ENCODE measurements at regions not wholly inside any gene's neighbourhood (a gene's known extent, or its start where the extent isn't known, plus 50 kb on each side); places are given as distances from the start of the nearest gene placed in this dataset.
"Not testable (repeated sequence)": the region's sequence is repeated elsewhere in the genome, so short reads cannot be mapped to it uniquely, and the experiment has no call there.

- ATAC-seq (ENCODE audit: low read depth) = no peak
- intact Hi-C loops (cut with micrococcal nuclease) = no loop called here
- POLR2A ChIA-PET = no interaction called here
- Mint-ChIP-seq H3K27ac (no peak overlapping the region), H3K4me1 (peaks cover 2% of the 10 kb centered on the region), H3K4me3 (no peak overlapping the region), H3K27me3 (peaks cover 14% of the 10 kb centered on the region), H3K36me3 (ENCODE audit: low read depth) (no peaks in the 10 kb centered on the region), H3K9me3 (no peaks in the 10 kb centered on the region)
- DNase-seq = no peak
- CTCF ChIA-PET = no interaction called here
- TF ChIP-seq CTCF (IDR thresholded peaks at IDR 0.05) = no peak
These were observed 399.5 kb upstream of the TNRC6C start for GRCh38 chr17:77558846-77559626.

GRCh38 chr17:77560381-77560780, 398.1 kb upstream of the TNRC6C start:
- intact Hi-C loops (cut with micrococcal nuclease) = no loop called here
- Mint-ChIP-seq H3K27ac (no peak overlapping the region), H3K9me3 (no peaks in the 10 kb centered on the region), H3K4me3 (no peak overlapping the region), H3K27me3 (peaks cover 14% of the 10 kb centered on the region), H3K4me1 (no peaks in the 10 kb centered on the region), H3K36me3 (ENCODE audit: low read depth) (no peaks in the 10 kb centered on the region)
- no peak for ATAC-seq (ENCODE audit: low read depth)
- ChIA-PET CTCF (no interaction called here), POLR2A (no interaction called here)
- DNase-seq = no peak
- TF ChIP-seq CTCF (IDR thresholded peaks at IDR 0.05) = no peak

GRCh38 chr17:77560841-77561240, 397.7 kb upstream of the TNRC6C start:
- intact Hi-C loops (cut with micrococcal nuclease) = no loop called here

GRCh38 chr17:77562361-77562760, 396.1 kb upstream of the TNRC6C start:
- H3K9me3 Mint-ChIP-seq; CTCF ChIA-PET; ATAC-seq (ENCODE audit: low read depth); H3K27ac Mint-ChIP-seq; DNase-seq; H3K36me3 Mint-ChIP-seq (ENCODE audit: low read depth); POLR2A ChIA-PET; intact Hi-C loops (cut with micrococcal nuclease); H3K4me1 Mint-ChIP-seq; H3K4me3 Mint-ChIP-seq: not testable (repeated sequence)
- H3K27me3 Mint-ChIP-seq = peaks cover 18% of the 10 kb centered on the region

More at GRCh38 chr17:77560841-77561240, 397.7 kb upstream of the TNRC6C start:
- ATAC-seq (ENCODE audit: low read depth) (no peak), DNase-seq (no peak)
- ChIA-PET CTCF (no interaction called here), POLR2A (no interaction called here)
- Mint-ChIP-seq H3K27ac (no peak overlapping the region), H3K4me1 (no peaks in the 10 kb centered on the region), H3K36me3 (ENCODE audit: low read depth) (no peaks in the 10 kb centered on the region), H3K27me3 (peaks cover 15% of the 10 kb centered on the region), H3K9me3 (no peaks in the 10 kb centered on the region), H3K4me3 (no peak overlapping the region)
- TF ChIP-seq CTCF (IDR thresholded peaks at IDR 0.05) = no peak

- ChIA-PET POLR2A (interaction anchor here (0.6 kb wide), 1 partner anchor 528 kb away, joined by 3 read pairs; no protein-coding TSS in a partner anchor), CTCF (no interaction called here)
- no peaks in the 10 kb centered on the region for H3K36me3 Mint-ChIP-seq (ENCODE audit: low read depth)
- no peak overlapping the region for H3K4me3 Mint-ChIP-seq
- intact Hi-C loops (cut with micrococcal nuclease) = no loop called here
- TF ChIP-seq CTCF (IDR thresholded peaks at IDR 0.05) = no peak
- H3K27me3 Mint-ChIP-seq = peaks cover 23% of the 10 kb centered on the region
- ATAC-seq (ENCODE audit: low read depth) (no peak), DNase-seq (no peak)
- H3K4me1 Mint-ChIP-seq = no peaks in the 10 kb centered on the region
- H3K27ac Mint-ChIP-seq = no peak overlapping the region
- no peaks in the 10 kb centered on the region for H3K9me3 Mint-ChIP-seq
These were observed 394.9 kb upstream of the TNRC6C start for GRCh38 chr17:77563439-77564102.

All from activated B cell treated with CpG ODN at 0.5 μM for 24 hours (primary cell).